T follicular helper cell (primary cell): ENCODE measurements at regions not wholly inside any gene's neighbourhood (a gene's known extent, or its start where the extent isn't known, plus 50 kb on each side); places are given as distances from the start of the nearest gene placed in this dataset.

Experiments
- DNase-seq: peaks from one replicate; pipeline ENCODE4 v3.0.0-alpha.2; 2020; ENCODE audit warnings: low read depth

DNA sequence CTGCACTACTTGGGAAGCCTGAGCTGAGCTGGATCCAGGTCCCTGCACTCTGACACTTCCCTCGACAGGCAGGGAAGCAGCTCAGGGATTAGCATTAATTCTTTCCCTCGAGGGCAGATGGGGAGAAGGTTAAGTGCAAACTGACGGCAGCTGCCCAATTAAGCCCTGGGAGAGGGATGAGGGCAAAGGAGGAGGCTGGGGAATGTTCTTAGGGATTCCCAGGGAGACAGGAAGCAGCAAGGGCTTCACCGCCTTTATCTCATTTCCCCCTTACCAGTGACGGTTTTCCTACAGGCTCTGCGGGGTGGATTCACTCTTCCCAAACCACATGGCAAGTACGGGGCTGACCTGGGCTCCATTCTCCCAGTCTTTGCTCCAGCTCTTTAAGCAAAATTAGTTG, 519.0 kb upstream of the PROK2 start:
- no peak for DNase-seq

DNA sequence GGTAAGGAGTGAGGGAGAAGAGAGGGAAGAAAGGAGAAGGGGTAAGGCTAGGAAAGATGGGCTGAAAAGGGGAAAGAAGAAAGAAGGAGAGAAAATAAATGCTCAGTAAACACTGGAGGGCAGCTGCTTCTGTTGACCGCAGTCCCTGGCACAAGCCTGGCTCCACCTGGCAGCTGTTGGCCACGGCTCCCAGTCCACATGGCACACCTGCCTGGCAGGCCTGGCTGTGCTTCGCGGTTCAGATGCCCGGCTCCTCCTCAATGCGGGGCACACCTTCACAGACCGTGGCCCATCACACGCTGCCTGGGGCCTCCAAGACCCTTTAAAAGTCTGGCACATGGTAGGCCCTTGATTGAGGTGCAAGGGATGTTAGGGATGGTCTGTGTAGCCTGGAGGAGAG, 516.8 kb upstream of the PROK2 start:
- no peak for DNase-seq

DNA sequence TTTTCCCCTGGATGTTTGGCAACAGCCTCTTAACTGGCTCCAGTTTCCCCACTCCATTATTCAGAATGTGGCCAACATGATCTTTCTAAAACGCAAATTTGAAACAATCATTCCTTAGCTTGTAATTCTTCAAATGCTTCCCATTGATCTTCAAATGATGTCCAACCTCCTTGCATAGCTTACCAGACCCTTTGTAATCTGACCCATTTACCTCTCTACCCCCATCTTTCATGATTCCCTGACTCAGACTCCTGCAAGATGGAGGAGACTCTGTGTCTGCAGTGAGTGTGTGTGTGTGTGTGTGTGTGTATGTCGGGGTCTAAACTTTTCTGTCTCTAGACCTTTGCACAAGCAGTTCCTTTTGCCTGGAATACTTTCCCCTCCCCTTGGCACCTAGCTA, 515.7 kb upstream of the PROK2 start:
- no peak for DNase-seq

DNA sequence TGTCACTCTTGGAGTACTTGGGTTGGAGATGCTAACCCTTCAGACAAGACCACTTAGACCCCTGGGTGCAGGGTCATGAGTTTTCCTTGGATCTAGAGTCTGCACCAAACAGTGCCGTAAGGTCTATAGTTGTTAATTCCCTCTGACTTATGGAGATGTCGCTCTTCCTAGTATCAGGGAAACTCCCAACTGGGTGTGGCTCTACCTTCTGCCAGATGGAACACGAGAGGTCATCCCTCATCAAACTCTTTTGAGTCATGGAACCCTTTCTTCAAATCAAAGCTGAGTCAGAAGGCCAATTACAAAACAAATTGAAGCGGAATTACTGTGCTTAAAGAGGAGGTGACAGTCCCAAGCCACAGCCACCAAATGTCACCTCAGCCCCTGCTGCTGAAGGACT, 514.9 kb upstream of the PROK2 start:
- no peak for DNase-seq

DNA sequence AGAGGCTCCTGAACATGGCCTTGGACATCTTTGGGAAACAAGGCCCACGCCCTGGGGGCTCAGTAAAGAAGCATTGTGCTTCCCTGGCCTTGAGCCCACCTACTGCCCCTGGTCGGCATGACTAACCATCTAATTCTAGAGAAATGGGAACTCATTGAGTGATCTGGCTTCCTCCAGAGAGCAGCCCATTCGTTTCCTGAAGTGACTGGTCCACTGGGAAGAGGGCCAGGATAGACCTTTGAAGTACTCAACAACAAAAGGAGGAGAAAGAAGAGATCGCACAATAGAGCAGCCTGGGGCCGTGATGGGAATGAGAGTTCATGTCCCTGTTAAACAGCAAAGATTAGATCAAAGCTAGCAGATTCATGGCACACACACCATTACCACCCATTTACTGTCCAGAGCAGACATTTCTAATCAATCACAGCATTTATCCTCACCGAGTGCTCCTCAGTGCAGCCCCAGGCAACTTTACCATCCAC, 514.4 kb upstream of the PROK2 start:
- DNase-seq: no peak

DNA sequence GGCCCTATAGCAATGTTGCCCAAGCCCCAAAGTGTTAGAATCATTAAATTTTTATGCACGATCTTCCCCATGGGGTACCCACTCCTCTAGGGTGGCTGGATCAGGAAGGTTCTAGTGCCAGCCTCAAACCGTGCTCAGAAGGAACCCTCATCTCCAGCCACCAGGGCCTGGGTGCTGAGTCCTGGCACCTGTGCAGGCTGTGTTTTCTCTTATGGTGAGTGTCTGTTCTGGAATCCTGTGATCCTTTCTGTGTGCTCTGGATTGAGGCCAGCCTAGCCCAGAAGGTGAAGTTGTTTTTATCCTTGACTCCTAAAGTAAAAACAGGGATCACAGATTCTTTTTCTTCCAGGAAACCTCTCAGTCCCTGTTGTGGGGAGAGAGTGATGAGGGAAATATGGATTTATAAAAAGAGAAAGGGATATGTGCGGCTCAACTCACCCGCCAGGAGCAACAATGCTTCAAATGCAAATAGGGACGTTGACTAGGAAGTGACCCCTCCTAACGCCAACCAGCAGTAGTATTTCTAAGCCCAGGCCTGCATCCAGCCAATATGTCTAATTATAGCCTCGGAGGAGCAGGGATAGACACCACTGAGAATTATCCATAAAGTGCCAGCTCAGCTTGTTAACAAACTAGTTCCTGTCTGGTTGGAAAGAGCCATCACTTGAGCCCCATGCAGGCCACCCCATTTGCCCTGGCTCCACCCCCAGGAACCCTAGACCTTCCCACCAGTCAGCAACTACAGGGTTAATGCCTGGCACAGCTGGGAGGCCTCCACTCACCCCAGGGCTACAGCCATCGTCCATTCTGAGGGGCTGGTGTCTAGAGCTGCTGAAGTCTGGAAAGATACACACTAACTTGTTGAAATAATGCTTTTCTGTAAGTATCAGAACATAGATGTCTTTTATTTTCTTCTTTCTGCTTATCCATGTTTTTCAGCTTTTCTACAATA, 513.5 kb upstream of the PROK2 start:
- DNase-seq: no peak

DNA sequence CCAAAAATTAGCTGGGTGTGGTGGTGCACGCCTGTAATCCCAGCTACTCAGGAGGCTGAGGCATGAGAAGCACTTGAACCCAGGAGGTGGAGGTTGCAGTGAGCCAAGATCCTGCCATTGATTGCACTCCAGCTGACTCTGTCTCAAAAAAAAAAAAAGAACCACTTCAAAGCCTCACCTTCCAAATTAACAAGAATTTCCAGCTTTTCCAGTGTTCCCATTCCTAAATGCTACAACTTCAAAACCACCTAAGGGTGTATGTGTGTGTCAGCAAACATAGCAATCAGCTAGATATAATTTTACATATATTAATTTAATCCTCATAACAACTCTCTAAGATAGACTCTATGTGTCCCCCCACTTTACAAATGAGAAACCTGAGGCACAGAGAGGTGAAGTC, 512.5 kb upstream of the PROK2 start:
- no peak for DNase-seq

DNA sequence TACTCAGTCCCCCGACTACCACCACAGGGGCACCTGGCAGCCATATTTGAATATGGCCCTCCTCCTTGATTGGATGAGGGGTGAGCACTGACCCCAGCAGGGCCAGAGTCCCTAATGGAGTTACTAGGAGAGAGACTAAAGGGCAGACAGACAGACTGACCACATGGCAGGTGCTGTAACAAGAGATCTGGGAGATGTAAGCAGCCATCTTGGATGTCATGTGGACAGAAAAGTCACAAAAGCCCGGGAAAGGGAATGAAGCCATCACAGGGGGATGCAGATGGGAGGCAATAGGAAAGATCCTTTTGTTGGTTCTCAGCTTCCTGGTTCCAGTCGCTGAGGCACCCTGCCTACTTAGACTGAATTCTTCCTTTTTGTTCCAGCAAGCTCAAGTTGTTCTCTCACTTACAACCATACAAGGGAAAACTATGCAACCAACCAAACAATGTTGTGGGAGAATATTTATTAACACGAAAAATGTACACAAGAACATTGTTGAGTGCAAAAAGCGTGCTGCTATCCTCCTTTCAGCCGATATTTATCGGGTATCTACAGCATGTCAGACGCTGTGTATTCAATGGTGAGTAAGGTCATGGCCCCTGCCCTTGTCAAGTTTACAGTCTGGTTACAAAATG, 511.6 kb upstream of the PROK2 start:
- no peak for DNase-seq

DNA sequence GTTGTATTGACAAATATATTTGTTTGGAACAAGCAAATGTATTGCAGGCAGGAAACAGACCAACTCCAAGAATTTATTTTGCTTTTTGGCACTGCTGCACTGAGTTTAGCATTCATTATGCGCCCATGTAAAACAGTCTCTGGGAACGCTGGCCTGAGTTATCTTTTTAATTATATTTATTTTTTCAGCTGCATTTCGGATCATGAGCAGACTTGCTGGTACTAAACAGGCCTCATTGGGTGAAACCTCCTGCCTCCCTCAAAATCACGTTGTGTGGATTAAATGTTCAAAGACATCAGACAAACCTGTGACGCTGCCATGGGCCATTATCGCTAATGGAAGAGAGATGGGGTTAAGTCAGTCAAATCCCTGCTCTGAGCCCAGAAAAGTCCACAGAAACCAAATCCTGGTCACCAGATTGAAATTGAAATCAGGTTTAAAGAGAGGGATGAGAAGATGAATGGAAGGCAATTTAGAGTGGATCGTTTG, 511.1 kb upstream of the PROK2 start:
- DNase-seq: no peak

DNA sequence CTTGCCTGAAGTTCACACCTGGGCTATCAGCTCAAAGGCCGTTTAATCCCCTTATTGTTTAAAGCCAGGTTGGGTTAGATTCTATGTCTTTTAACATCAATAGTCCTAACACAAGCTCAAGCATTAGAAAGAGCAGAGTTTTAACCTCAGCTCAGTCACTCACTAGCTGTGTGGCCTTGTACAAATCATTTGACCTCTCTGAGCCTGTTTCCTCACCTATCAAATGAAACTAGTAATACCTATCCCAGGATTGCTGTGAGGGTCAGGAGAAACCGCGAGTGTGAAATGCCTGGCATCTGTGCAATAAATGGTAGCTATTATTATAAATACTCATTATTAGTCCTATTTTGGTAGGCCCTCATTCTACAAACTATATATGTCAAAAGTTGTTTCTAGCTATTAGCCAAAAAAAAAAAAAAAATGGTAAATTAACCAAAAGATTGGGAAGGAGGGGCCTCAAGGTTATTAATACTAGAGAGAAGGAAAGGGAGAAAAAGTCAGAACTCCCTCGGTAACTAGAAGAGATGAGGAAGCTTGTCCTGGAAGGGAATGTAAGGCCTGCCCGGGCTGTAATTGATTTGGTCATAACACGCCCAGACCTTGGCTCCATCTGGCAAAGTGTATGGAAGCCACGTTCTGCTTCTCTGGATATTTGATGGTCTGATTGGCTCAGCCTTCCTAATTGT, 510.5 kb upstream of the PROK2 start:
- no peak for DNase-seq

DNA sequence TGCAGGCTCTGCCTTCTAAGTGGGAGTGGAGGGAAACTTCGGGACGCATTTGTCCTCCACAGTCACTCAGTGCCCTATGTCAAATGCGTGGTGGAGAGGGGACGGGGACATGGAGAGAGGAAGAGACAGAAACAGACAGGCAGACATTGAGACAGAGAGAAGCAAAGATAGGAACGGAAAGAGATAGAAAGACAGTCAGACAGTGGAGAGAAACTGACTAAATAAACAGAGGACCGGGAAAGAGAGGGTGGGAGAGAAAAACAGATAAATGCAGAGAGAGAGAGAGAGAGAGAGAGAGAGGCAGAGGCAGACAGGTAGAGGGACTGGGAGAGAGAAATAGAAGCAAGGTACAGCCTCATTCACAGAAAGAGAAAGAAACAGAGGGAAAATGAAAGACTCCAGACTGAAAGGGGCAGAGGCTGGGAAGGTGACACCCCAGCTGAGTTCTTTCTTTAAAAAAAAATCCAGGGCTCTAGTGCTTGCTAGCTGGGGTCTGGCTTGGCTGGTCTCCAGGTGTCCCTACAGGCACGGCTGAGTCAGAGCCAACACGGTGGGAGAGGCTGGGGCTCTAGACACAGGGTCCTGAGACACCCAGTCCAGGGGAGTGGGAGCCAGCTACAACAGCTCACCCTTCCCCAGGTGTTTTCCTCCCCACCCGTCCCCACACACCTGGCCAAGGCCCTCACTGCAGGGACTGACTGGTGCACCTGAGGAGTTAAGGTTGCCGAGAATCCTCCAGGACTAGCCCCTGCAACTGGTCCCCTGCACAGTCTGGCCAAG, 506.1 kb upstream of the PROK2 start:
- no peak for DNase-seq

DNA sequence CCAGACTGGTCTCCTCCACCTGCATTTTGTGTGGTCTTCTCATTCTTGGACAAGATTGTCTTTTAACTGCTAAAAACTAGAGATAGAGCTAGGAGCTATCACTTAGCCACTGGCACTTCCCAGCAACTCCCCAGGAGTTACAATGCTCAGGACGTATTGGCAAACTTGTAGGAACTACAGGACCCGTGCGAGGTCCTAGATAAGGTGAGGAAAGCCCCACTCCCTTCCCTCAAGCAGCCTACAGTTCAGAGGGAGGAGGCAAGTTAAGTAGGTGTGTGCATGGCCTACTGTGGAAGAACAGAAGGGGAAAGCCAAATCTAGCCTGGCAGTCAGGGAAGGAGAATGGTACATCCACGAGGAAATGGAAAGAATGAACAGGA, 504.7 kb upstream of the PROK2 start:
- DNase-seq: no peak

DNA sequence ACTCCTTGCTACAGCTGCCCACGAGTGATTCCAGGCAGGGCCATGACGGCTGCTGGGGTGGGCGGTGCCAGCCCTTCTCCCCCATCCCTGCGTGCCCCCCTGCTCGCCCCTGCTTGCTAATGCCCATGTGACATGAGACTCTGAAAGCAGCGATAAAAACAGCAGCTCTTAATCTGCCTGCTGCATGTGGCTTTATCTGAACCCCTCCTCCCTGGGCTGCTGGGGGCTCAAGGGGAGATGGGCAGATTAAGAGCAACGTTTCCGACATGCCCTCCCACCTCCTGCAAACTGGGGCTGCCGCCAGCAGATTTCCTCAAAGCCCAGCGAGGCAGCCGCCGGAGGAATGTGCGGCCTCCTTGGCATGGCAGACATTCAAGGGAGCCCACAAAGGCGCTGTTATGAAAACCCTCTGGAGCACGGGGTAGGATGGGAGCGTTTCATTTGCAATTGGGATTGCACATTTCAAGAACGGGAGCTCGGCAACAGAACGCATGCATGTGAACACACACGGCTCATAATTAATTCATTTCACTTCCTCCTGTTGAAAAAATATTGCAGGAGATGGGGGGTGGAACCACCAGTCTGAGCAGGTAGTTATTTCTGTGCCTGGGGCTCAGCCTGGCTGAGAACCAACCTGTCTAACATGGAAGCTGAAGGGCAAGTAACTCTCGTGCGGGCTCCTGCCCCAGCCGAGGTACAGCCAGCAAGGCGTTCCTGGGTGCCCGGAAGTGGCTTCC, 504.2 kb upstream of the PROK2 start:
- DNase-seq: no peak

DNA sequence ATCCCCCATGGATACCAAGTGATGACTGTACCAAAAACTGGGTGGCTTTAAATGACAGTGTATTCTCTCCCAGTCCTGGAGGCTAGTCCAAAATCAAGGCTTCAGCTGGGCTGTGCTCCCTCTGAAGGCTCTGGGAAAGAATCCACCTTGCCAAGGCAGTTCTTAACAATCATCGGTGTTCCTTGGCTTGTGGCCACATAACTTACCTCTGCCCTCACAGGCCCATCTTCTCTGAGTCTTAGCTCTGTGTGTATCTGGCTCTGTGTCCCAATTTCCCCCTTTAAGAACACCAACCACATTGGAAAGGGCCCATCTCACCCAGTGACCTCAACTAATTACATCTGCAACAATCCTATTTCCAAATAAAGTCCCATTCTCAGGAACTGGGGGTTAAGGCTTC, 503.0 kb upstream of the PROK2 start:
- DNase-seq: no peak

DNA sequence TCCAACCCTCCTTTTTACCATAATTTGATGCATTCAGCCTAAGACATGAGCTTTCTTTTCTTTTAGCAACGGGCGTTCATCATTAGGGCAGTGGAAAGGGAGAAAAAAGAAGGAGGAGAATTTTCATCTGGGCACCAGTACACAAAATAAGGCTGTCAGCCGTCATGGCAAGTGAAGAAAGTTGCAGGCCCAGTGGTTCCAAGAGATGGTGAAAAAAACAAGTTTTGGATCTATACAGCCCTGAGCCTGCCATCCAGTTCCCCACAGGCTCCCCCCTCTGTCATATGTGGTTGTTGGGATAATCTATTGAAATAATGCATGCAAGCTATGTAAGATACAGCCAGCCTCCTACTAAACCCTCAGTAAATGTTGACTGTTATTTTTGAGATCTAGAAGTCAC, 500.6 kb upstream of the PROK2 start:
- DNase-seq: no peak

DNA sequence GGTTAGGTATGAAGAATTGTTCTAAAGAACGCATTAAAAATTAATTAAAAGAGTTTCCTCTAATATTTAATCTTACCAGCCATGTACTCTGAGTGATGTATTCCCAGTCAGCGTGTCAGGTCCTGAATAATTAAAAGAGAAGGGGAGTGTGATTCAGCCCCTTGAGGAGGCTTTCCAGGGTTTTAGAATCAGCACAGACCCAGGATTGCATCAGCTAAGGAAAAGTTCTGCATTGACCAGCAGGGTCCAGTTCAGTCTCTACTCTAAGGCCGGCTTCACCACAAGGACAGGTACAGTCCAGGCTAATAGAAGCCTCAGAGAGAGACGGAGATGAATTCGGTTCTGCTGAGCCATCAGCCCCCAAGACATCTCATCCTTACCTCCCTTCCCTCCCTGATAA, 499.5 kb upstream of the PROK2 start:
- no peak for DNase-seq

DNA sequence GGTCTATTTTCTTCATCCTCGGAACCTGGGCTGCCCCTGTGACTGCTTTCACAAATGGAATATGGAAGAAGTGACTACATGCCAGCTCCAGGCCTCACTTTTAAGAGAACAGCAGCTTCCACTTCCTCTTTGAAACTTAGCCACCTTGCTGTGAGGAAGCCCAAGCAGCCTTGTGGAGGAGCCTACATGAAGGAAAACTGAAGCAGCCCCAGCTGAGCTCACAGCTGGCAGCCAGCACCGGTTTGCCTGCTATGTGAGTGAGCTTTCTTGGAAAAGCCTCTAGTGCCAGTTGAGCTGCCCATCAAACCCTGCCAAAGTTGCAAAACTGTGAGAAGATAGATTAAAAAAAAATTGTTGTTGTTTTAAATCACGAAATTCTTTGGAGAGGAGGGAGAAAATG, 498.0 kb upstream of the PROK2 start:
- DNase-seq: no peak

DNA sequence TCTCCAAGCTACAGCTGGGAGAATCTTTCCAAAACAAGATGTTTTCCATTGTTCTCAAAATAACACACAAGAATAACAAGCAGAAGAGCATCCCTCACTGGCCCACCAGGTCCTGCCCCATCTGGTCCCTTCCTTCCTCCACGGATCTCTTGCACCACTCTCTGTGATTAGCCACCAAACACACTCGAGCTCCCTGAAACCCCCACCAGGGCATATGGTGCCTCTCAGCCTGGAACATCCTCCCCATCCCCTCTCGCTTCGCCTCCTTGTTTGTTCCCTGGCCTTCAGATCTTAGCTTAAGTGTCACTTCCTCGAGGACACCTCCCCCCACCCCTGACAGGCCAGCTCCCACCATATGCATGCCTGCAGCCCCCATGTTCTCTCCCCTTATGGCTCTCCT, 496.6 kb upstream of the PROK2 start:
- DNase-seq: no peak

DNA sequence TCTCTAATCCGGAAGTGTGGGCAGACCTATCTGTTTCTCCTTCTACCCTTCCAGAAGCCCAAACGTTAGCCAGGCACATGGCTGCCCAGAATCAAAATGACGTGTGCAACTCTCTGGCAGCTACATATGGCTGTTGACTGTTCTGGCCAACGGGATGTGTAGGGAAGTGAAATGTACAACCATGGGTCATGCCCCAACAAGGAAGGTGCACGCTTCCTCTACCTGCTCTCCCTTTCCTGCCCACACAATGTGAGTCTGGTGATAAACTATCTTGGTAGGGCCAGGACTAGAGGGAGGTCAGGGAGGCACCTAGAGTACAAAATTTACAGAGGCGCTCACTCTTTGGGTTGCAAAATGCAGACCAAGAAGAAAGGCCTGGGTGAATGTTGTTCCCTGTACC, 495.9 kb upstream of the PROK2 start:
- no peak for DNase-seq

DNA sequence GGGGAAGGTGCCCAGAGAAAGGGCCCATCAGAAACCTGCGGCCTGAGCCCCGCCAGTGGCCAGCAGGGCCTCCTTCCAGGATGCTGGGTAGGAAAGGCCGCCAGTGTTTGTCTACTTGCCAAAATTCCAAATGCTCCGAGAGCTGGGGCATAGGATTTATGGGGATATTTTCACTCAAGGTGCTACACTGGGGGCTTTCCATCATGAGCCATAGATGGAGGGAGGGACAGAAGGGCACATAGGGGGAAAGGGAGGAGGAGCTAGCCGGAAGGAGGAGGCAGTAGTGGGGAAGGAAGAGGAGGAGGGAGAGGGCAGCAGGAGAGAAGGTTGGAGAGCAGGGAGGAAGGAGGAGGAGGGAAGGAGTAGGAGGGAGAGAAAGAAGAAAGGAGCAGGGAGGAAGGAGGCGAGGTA, 494.7 kb upstream of the PROK2 start:
- DNase-seq: no peak

DNA sequence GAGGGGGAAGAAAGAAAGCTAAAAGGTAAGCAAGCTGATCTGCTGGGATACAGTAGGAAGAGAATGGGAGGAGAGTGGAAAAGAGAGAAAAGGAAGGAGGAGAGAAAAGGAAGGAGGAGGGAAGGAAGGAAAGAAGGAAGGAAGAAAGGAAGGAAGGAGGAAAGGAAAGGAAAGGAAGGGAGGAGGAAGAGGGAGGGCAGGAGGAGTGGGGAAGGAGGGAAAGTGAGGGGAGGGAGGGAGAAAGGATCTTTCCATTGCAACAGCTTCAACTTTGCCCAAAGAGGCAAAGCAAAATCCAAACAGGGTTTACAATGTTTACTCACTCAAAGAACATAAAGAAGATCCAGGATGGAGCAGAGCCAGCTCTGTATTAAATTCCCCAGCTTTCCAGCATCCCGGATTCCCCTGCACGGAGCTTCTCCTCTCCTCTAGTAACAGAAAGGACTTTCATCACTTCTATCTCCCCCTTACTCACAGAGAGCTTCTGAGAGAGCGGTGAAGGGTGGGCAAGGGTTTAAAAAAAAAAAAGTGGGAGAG, 494.2 kb upstream of the PROK2 start:
- no peak for DNase-seq
